GM21381 (cell line): ENCODE measurements at regions not wholly inside any gene's neighbourhood (a gene's known extent, or its start where the extent isn't known, plus 50 kb on each side); places are given as distances from the start of the nearest gene placed in this dataset.

Source experiments
- ATAC-seq: cut with Tn5 transposase; IDR thresholded peaks from one replicate; pipeline ENCODE4 v1.9.1; 2021; ENCODE audit warnings: mild to moderate bottlenecking, moderate library complexity; ENCODE audit not compliant: unreplicated experiment

- no peak for ATAC-seq
Measured at GRCh38 chr13:63554157-63554556, 2138.5 kb upstream of the PCDH20 start.

DNA sequence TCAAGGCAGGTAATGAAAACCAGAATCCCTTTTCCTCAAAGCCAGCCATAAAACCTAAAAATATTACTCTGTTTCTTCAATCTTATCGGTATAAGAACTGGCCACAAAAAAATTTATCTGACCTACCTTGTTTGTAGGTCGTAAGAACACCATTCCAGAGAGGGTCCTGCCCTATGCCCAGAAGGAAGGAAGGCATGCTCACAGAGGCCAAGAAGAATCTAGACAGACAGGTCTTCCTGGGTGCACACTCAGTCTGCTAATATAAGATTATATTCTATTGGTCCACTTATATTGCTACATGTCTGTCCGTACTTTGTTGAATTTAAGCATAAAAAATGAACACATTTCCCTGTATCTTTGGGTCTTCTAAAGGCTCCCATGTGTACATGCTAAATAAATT is 2136.1 kb upstream of the PCDH20 start:
- ATAC-seq = no peak

DNA sequence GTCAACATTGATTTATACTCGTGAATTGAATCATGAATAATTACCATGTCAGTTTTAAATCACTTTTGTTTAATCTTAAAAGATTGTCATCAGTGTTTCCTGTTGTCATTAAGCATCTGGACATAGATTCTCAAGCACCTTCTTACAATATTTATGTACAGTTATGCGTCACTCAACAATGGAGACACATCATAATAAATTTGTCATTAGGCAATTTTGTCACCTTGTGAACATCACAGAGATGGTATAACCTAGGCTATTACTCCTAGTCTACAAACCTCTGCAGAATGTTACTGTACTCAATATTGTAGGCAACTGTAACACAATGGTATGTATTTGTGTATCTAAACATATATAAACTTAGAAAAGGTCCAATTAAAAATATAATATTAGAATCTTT is 2130.9 kb upstream of the PCDH20 start:
- ATAC-seq = no peak

- ATAC-seq = no peak
Measured at GRCh38 chr13:63542770-63543169, 2127.1 kb upstream of the PCDH20 start.

DNA sequence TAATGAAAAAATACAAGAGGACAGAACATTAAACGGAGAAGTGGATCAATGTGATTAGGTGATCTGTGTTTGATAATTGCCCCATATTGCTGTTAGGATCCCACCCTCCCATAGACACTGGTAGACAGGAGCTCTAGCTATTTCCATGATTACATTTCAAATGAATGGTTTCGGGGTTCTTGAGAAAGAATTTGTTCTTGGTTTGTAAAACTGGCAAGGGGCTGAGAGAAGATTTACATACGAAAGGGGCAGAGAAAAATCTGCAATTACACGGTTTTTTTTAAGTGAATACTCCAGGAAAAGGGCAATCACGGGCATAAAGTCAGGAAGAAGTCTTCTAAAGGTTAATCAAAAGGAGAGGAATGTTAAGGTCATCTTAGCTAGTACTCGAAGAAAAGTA is 2125.7 kb upstream of the PCDH20 start:
- ATAC-seq = no peak

DNA sequence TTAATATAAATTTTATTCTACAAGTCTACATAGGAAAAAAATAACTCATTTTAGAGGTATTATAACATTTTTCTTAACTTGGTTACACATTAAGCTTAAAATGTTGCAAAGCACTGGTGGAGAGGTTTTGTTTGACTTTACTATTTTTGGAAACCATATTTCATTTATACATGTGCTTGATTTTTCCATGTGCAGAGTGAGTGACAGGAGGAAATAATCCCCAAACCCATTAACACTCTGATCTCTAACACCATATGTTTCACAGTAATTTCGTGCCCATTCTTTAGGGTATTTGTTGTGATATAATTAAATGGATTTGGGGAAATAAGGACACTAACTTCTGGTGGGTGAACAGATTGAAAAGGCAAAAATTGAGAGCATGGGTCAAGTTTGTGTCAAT is 2124.4 kb upstream of the PCDH20 start:
- ATAC-seq = no peak

GRCh38 chr13:63517371-63517770 is 2101.7 kb upstream of the PCDH20 start:
- ATAC-seq = no peak

- no peak for ATAC-seq
Measured at GRCh38 chr13:63516124-63516523, 2100.5 kb upstream of the PCDH20 start.

- ATAC-seq = no peak
Measured at GRCh38 chr13:63514886-63515285, 2099.2 kb upstream of the PCDH20 start.

- no peak for ATAC-seq
Measured at GRCh38 chr13:63512095-63512494, 2096.4 kb upstream of the PCDH20 start.

DNA sequence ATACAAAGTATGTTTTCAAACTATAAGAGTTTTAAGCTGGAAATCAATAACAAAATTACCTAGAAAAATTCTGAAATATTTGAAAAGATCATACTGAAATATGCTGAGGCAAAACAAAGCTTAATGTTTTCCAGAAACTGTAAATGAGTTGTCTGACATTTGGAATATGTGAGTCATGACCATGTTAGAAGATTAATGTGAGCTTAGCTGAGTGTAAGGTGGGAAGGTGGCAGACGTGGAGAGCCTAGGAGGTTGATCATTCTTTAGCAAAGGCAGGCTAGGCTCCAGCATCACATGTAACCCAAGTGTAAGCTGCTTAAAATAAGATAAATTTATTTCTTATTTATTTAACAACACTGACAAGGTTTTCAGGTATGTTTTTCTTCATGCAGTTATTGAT is 2086.1 kb upstream of the PCDH20 start:
- ATAC-seq = no peak

DNA sequence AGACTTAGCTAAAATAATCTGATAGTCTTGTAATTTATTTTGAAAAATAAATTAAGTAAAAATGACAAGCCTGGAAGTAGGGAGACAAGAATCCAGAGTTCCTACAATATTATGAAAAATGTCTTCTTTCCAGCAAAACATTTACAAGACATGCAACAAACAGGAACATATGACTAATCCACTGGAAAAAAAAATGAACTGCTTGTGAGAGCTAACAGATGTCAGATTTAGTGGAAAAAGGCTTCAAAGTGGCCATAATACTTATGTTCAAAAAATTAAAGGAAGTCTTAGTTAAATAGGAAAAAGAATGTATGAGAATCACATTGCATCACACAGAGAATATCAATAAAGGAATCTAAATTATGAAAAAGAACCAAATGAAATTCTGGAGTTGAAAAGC is 2082.0 kb upstream of the PCDH20 start:
- no peak for ATAC-seq

GRCh38 chr13:63492604-63493003 is 2077.0 kb upstream of the PCDH20 start:
- no peak for ATAC-seq

GRCh38 chr13:63490149-63490548 is 2074.5 kb upstream of the PCDH20 start:
- ATAC-seq = no peak

GRCh38 chr13:63481334-63481733 is 2065.7 kb upstream of the PCDH20 start:
- no peak for ATAC-seq

GRCh38 chr13:63472711-63473110 is 2057.1 kb upstream of the PCDH20 start:
- no peak for ATAC-seq

DNA sequence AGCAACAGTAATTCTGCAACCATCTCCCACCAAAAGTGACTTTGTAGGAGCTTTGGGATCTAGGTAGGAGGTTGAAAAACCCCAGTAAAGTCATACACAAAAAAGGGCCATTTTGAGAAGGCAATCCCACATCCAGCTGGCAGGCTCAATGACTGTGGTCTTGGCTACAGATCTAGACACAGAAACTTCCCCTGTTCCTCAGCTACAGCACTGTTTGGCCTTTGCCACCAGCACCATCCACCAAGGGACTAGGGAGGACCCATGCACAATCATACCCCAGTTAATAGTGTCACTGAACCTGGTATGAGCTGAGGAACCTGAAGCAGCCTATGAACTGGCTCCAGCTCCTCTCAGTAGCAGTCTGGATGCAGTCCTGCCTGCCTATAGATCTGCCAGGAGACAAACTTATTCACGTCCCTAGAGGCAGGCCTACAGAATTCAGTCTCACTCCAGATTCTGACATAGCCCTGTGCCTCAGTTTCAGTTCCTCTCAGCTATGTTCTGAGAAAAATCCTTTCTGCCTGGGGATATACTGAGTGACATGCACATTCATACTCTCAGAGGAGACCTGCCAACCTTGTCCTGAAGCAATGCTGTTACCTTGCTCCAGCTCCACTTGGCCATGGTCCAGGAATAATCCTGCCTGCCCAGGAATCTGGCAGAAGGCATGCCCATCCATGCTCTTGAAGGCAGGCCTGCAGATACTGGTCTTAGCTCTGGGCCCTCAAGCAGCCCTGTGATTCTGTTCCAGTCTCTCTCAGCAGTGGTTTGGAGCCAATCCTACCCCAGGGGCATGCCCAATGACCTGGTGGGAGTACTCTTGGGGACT is 2048.3 kb upstream of the PCDH20 start:
- no peak for ATAC-seq

GRCh38 chr13:63460462-63461090 is 2044.9 kb upstream of the PCDH20 start:
- no peak for ATAC-seq

DNA sequence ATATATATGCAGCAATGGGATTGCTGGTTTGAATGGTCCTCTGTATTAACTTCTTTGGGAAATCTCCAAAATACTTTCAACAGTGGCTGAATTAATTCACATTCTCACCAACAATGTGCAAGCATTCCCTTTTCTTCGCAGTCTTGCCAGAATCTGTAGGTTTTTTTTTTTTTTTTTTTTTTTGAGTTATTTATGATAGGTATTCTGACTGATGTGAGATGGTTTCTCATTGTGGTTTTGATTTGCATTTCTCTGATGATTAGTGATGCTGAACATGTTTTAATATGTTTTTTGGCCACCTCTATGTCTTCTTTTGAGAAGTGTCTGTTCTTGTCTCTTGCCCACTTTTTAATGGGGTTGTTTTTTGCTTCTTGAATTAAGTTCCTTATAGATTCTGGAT is 2041.5 kb upstream of the PCDH20 start:
- no peak for ATAC-seq

DNA sequence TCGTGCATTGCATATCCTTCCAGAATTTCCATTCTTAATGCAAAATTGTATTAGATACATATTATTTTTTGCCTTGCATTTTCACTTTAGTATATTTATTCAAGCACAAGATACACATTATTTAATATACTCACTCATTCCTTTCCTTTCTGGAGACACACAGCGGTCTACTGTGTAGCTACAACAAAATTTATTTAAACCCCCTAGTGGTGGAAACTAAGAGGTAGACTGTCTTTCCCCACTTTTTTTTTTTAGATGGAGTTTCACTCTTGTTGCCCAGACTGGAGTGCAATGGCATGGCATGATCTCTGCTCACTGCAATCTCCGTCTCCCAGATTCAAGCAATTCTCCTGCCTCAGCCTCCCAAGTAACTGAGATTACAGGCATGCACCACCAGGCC is 2040.3 kb upstream of the PCDH20 start:
- ATAC-seq = no peak

DNA sequence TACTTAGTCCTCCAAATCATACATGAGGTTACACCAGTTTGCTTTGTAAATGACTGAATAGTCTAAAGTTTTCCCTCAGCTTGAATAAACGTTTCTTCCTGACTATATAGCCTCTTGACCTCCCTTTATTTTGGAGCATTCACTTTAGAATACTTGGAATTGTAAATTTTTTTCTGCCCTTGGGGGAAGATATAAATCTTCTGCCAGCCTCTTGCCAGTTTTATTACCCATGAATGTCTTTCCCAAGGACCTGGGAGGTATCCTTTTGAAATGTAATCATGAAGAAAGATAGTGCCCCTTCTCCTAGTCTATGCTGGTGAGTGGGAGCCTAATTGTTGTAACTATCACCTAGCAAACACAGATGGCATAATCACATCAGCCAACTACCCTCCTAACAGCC is 2033.9 kb upstream of the PCDH20 start:
- ATAC-seq = no peak

- ATAC-seq = no peak
Measured at GRCh38 chr13:63448692-63449091, 2033.0 kb upstream of the PCDH20 start.

GRCh38 chr13:63446329-63446728 is 2030.7 kb upstream of the PCDH20 start:
- no peak for ATAC-seq
